ENCODE measurements at regions not wholly inside any gene's neighbourhood (a gene's known extent, or its start where the extent isn't known, plus 50 kb on each side); places are given as distances from the start of the nearest gene placed in this dataset.

GRCh38 chr15:101568821-101569555 lies 79.5 kb upstream of the PCSK6 start:
- ATAC-seq (ENCODE audit: low FRiP score) (no peak), DNase-seq (ENCODE audit: low spot score) (no peak)
- no peak for TF ChIP-seq CTCF (IDR thresholded peaks at IDR 0.05)

- no peak for TF ChIP-seq CTCF (IDR thresholded peaks at IDR 0.05)
- no peak for DNase-seq (ENCODE audit: low spot score)
Measured at GRCh38 chr15:101568309-101568708, 78.8 kb upstream of the PCSK6 start.

GRCh38 chr15:101566748-101567488 lies 77.4 kb upstream of the PCSK6 start:
- no peak for ATAC-seq (ENCODE audit: low FRiP score)
- TF ChIP-seq CTCF (IDR thresholded peaks at IDR 0.05) = no peak

More at GRCh38 chr15:101568309-101568708, 78.8 kb upstream of the PCSK6 start:
- no peak for ATAC-seq (ENCODE audit: low FRiP score)

DNA sequence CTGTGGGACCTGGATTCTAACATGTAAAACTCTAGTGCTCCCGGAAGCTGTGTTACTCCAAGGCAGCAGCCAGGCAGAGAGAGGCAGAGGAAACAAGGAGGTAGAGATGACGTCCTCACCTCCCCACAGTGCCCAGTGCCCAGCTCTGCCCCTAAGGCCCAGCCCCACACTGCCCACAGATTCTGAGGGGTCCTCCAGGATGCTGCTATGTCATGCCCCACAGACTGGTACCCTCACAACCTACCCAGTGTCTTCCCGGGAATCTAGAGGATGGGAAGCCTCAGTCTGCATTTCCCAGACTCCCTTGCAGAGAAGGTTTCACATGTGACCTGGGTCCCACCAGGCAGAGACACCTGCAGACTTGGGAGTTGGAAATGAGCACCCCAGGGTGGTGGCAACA lies 75.9 kb upstream of the PCSK6 start:
- no peak for DNase-seq (ENCODE audit: low spot score)
- no peak for TF ChIP-seq CTCF (IDR thresholded peaks at IDR 0.05)
- no peak for ATAC-seq (ENCODE audit: low FRiP score)

More at GRCh38 chr15:101566748-101567488, 77.4 kb upstream of the PCSK6 start:
- no peak for DNase-seq (ENCODE audit: low spot score)

DNA sequence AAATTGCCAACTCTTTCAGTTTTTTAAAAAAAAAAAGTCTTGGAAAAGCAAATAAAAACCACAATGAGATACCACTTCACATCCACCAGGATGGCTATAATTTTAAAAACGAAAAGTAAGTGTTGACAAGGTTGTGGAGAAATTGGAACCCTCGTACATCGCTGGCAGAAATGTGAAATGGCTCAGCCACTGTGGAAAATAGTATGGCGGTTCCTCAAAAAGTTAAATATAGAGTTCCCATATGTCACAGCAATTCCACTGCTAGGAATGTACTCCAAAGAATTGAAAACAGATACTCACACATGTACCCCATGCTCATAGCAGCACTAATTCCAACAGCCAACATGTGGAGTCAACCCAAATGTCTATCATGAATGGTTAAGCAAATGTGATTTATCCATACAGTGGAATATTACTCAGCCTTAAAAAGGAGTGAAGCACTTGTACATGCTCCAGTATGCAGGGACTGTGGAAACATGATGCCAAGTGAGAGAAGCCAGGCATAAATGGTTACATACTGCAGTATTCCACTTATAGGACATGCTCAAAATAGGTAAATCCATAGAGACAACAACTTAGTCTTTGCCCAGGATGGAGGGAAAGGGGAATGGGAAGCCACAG lies 73.8 kb upstream of the PCSK6 start:
- ATAC-seq (ENCODE audit: low FRiP score) = no peak
- no peak for TF ChIP-seq CTCF (IDR thresholded peaks at IDR 0.05)
- DNase-seq (ENCODE audit: low spot score) = no peak

DNA sequence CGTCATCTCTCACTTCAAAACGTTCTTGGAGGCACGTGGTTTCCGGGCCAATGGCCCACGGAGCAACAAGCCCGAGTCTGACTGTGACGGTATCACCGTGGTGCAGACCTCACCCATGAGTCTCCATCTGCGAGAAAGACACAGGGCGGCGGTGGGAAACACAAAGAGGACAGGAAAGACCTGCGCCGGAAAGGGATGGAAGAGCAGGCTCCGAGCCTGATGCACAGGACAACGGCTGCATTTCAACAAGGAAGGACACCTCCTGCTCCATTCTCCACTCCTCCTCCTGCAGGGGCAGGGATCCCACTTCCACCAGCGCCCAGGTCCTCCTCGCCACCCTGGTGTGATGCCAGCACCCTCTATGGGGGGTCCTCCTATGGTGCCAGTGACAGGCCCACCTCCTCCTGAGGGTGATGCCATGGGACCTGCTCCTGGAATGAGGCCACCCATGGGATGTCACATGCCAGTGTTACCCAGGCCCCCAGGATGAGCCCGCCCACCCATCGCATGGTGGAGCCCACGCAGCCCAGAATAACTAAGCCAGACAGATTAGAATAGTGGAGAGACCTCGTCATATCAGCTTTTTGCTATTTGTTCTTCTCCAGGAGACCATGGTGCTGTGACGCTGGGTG lies 73.0 kb upstream of the PCSK6 start:
- TF ChIP-seq CTCF (IDR thresholded peaks at IDR 0.05) = no peak
- no peak for DNase-seq (ENCODE audit: low spot score)
- no peak for ATAC-seq (ENCODE audit: low FRiP score)
